LHCN-M2 (cell line): ENCODE measurements at regions not wholly inside any gene's neighbourhood (a gene's known extent, or its start where the extent isn't known, plus 50 kb on each side); places are given as distances from the start of the nearest gene placed in this dataset.
"Not testable (repeated sequence)": the region's sequence is repeated elsewhere in the genome, so short reads cannot be mapped to it uniquely, and the experiment has no call there.

ENCODE experiments used
- DNase-seq: peaks from one replicate; pipeline ENCODE4 v3.0.0-alpha.2; 2012; ENCODE audit warnings: low read depth

DNA sequence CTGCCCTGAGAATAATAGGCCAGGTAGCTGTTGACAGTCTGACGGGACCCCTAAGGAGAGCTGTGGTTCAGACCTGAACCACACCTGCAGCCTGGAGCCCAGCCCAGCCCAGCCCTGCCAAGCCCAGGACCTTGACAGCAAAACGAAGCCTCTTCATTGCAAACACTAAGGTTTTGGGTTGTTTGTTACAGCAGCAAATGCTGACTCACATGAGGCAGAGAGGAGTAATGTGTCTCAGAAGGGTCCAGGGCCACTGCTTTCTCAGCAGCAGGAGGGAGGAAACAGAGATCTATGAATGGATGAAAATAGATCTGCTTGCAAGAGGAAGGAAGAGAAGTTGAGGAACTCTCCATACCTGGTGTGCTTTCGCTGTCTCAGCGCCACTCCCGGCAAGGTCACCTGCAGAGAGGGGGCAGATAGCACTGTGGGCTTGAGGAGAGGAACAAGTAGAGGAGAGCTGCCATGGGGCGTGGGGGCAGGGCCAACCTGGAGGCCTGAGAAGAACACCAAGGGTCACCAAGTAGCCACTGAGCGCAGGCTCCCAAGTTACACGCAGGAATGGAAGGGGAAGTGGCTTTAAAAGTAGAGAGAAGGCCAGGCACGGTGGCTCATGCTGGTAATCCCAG lies 127.2 kb downstream of the ZNF281 start:
- DNase-seq: no peak

DNA sequence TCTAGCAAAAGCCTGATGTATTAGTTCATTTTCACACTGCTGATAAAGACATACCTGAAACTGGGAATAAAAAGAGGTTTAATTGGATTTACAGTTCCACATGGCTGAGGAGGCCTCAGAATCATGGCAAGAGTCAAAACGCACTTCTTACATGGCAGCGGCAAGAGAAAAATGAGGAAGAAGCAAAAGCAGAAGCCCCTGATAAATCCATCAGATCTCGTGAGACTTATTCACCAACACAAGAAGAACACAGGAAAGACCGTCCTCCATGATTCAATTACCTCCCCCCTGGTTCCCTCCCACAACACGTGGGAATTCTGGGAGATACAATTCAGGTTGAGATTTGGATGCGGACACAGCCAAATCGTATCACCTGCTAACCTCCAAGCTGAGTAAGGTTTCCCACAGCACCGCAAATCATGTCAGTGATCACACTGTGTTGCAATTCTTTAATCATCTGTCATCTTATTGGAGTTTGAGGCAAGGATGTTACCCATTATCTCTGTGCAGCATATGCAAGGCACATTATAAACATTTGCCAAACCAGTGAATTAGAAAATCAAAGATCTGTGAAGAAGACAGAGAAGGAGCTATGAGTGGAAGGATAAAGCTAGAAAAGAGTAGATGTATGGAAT lies 128.5 kb downstream of the ZNF281 start:
- no peak for DNase-seq

DNA sequence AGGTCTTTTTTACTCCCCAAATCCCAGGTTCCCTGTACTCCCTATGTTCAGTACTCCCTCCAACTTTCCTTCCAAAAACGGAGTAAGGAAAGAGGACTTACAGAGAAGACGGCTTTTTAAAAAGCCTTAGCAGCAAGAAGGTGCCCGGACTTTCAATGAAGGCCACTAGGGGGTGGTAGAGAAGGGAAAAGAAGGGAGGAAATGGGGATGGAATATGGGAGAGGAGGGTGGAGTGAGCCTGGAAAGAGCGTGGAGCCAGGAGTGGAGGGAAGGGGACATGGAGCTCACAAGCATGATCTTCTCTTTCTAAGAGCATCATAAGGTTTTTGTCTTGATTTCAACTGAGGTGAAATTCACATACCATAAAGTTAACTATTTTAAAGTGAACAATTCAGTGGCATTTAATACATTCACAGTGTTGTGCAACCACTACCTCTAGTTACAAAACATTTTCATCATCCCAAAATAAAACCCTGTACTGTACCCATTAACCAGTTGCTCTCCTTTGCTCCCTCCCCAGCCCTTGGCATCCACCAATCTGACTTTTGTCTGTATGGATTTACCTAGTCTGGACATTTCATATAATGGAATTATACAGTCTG lies 129.9 kb downstream of the ZNF281 start:
- peak; percentile 57 for DNase-seq

DNA sequence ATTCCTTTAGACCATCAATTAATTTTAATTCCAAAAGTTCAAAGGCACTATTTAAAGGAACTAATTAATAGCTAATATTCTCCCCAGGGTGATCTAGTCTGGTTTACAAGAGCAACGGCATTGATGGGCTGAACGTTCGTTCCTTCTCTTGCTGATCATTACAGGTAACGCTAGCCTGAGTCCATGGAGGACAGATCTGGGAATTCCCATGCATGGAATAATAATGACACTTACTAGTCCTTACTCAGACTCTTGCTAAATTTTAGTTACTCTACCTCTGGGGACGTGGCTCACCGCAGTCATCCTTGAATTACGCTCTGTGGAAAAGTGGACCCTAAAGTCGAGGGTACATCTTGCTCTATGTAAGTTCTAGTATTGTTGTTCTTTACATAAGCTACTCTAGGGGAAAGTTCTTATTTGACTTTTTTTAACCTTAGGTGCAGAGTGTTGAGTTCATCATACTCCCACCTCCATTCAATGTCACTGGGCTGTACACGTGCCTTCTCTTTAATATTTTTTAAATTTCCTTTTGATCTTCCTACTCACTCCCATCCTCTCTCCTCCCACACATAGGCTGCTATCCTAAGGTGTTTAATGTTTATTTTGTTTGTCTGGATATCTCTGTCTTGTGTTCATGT lies 133.9 kb downstream of the ZNF281 start:
- DNase-seq: no peak

- DNase-seq: no peak
These were observed 134.4 kb downstream of the ZNF281 start for GRCh38 chr1:200275415-200275814.

DNA sequence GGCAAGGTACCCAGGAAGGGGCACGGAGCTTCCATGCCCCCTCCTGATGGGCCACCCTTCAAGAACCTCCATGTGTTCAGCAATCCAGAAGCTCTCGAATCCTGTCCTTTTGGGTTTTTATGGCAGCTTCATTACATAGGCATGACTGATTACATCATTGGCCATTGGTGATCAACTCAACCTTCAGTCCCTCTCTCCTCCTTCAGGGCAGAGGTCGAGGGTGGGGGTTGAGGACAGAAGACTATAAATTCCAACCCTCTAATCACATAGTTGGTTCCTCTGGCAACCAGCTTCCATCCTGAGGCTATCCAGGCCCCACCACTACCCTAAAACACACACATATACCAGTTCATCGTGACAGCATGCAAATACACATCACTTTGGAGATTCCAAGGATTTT lies 135.7 kb downstream of the ZNF281 start:
- DNase-seq: no peak

GRCh38 chr1:200272481-200273068 lies 137.3 kb downstream of the ZNF281 start:
- DNase-seq: no peak

GRCh38 chr1:200269256-200269655 lies 140.6 kb downstream of the ZNF281 start:
- no peak for DNase-seq

DNA sequence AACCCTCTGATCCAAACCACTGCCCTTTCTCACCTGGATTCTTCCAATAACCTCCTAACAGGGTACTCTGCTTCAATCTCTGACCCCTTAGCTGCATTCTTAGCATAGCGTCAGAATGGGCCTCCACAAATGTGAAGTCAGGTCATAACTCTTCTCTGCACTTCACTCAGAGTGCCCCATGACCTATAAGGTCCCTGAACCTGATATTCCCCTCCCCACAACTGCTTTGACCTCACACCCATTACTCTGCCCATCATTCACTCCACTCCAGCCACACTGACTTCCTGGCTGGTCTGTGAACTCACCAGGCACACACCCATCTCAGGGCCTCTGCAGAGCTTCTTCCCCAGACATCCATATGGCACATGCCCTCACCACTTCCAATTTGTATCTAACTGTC lies 141.9 kb downstream of the ZNF281 start:
- no peak for DNase-seq

DNA sequence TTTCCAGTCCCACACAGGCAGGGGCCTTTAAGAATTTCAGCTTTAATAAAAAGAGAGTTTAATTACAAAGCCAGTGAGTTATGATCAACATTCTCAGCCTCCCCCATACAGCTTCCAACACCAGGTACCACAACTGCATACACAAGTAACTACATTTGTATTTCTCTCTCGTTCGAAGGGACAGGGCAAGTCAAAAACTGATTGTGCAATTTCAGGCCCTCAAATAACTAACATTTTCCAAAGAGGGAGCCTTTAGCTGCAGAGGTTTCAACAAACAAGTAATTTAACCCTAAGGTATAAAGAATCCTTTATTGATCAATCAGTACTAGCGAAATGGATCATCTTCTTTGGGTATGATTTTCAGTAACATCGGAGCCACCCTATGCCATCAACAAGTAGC lies 142.4 kb downstream of the ZNF281 start:
- DNase-seq: no peak

DNA sequence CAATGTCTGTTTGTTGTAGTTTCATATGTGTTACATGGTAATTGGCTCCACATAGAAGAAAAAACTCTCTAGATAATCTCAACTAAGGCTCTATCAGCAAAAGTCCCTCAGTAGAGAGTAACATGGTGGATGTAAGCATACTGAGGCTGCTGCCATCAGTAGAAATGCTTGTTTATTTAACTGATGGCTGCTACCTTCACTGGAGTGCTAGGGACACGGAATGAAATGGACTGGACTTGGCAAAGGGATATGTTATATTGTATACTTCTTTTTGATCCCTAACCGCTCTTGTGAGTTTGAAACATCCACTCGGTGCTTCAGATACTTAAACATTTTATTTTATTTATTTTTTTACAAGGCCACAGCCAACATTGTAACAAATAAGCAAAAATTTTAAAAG lies 143.0 kb downstream of the ZNF281 start:
- no peak for DNase-seq

- no peak for DNase-seq
These were observed 144.0 kb downstream of the ZNF281 start for GRCh38 chr1:200265881-200266280.

- no peak for DNase-seq
These were observed 144.7 kb downstream of the ZNF281 start for GRCh38 chr1:200265104-200265503.

- DNase-seq: no peak
These were observed 146.6 kb downstream of the ZNF281 start for GRCh38 chr1:200263203-200263602.

DNA sequence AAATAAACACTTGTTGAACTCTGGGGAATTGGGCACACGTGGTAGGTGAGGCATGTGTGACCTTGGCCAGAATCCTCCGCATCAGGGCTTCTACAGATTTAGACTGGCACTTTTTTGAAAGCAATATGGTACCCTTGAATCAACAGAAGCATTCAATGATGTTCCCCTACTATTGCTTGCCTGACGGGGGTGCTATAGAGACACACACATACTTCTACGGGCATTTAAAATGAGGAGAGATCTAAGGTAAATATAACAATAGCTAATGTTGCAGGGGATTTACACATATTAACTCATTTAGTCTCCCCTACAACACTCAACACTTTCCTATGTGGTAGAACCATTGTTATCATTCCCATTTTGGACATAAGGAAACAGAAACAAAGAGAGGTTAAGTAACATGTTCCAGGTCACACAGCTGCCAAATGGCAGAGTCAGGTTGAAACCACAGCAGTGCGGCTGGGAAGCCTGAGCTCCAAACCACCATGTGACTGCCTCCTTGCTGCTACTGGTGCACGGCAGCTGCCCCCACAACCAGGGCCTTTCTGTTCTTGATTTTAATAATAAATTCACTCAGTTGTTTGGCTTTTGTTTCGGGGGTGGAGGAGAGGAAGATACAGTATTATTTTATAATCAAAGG lies 147.4 kb downstream of the ZNF281 start:
- DNase-seq: no peak

DNA sequence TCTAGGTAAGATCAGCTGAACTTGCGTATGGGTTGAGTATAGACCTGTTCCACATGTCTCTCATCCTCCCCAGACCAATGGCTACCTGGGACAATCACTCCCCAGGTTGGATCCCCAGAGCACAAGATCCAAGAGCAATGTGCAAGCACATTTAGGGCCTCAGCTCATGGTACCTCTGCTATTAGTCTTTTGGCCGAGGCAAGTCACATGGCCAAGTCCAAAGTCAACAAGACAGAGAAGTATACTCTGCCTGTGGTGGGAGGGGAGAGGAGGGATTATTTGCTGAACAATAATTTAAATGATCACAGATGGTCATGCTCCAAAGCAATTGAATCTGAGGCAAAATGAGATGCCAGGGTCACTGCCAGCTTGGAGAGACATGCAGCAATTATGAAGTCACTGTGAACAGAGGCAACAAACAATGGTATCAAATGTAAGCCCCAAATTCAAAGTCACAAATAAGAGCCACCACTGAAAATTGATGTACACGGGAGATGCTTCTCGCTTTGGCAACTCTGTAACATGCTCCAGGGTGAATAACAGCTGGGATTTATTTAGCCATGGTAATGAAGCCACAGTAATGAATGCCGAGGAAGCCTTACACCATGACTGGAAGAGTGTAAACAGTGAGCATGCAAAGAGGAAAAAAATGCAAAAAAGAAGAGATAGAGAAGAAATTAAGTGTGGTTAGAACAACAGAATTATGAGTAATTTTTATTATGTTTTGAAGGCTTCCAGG lies 149.1 kb downstream of the ZNF281 start:
- DNase-seq: no peak

- DNase-seq: peak; percentile 15
These were observed 151.1 kb downstream of the ZNF281 start for GRCh38 chr1:200258447-200259375.

GRCh38 chr1:200257235-200257634 lies 152.6 kb downstream of the ZNF281 start:
- no peak for DNase-seq

GRCh38 chr1:200254602-200255001 lies 155.2 kb downstream of the ZNF281 start:
- not testable (repeated sequence) for DNase-seq
